ENCODE measurements at regions not wholly inside any gene's neighbourhood (a gene's known extent, or its start where the extent isn't known, plus 50 kb on each side); places are given as distances from the start of the nearest gene placed in this dataset.
"Not testable (repeated sequence)": the region's sequence is repeated elsewhere in the genome, so short reads cannot be mapped to it uniquely, and the experiment has no call there.

- DNase-seq, result no peak
Observed at GRCh38 chr3:152671446-152672319, 163.2 kb upstream of the P2RY1 start.

GRCh38 chr3:152672320-152672649, 162.6 kb upstream of the P2RY1 start:
- DNase-seq, result no peak

- no peak for DNase-seq
Observed at GRCh38 chr3:152676810-152677379, 158.0 kb upstream of the P2RY1 start.

- no peak for DNase-seq
Observed at GRCh38 chr3:152677491-152677890, 157.4 kb upstream of the P2RY1 start.

GRCh38 chr3:152682477-152682876, 152.5 kb upstream of the P2RY1 start:
- no peak for DNase-seq

GRCh38 chr3:152683521-152683999, 151.4 kb upstream of the P2RY1 start:
- DNase-seq, result no peak

- no peak for DNase-seq
Observed at GRCh38 chr3:152684279-152684678, 150.7 kb upstream of the P2RY1 start.

GRCh38 chr3:152688313-152688712, 146.6 kb upstream of the P2RY1 start:
- DNase-seq, result no peak

- DNase-seq, result not testable (repeated sequence)
Observed at GRCh38 chr3:152692326-152692725, 142.6 kb upstream of the P2RY1 start.

- DNase-seq, result peak in 1 of 6 experiments; percentile 14
Observed at GRCh38 chr3:152693521-152694250, 141.2 kb upstream of the P2RY1 start.

GRCh38 chr3:152695840-152696239, 139.1 kb upstream of the P2RY1 start:
- DNase-seq, result no peak

GRCh38 chr3:152696962-152697361, 138.0 kb upstream of the P2RY1 start:
- DNase-seq, result no peak

GRCh38 chr3:152703245-152703890, 131.6 kb upstream of the P2RY1 start:
- DNase-seq, result no peak

- DNase-seq, result no peak
Observed at GRCh38 chr3:152706991-152707713, 127.8 kb upstream of the P2RY1 start.

GRCh38 chr3:152709659-152710058, 125.3 kb upstream of the P2RY1 start:
- DNase-seq, result no peak

GRCh38 chr3:152710549-152710948, 124.4 kb upstream of the P2RY1 start:
- no peak for DNase-seq

GRCh38 chr3:152713989-152714388, 120.9 kb upstream of the P2RY1 start:
- no peak for DNase-seq

- no peak for DNase-seq
Observed at GRCh38 chr3:152714507-152714906, 120.4 kb upstream of the P2RY1 start.

- no peak for DNase-seq
Observed at GRCh38 chr3:152717252-152717651, 117.7 kb upstream of the P2RY1 start.

- DNase-seq, result no peak
Observed at GRCh38 chr3:152718810-152719209, 116.1 kb upstream of the P2RY1 start.

- DNase-seq, result no peak
Observed at GRCh38 chr3:152719264-152719663, 115.7 kb upstream of the P2RY1 start.

GRCh38 chr3:152720951-152721718, 113.8 kb upstream of the P2RY1 start:
- no peak for DNase-seq

Measured in stimulated activated naive CD4-positive, alpha-beta T cell (primary cell).